ENCODE measurements at regions not wholly inside any gene's neighbourhood (a gene's known extent, or its start where the extent isn't known, plus 50 kb on each side); places are given as distances from the start of the nearest gene placed in this dataset.
A peak's percentile ranks its signal among the peaks of the same experiment; 100 is the strongest.

DNA sequence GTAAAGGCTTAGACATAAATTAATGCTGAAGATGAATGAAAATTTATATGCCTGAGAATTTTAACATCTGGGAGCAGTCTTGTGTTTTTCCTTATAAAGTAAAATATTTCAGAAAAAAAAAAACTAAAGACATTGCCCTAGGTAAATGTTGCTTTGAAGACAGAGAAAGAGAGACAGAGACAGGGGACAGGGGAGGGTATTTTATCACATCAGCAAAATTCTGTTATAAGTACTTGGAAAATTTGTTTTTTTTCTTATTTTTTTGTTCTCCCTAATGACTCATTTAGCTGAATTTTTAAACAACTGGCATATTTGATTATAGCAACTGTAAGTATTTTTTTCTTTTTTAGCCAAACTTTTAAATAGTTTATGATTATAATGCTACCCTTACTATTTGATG is 1540.6 kb upstream of the GBE1 start:
- DNase-seq (no peak), ATAC-seq (ENCODE audit: poor library complexity) (no peak)
- intact Hi-C loops (cut with DNase I): no loop called here

DNA sequence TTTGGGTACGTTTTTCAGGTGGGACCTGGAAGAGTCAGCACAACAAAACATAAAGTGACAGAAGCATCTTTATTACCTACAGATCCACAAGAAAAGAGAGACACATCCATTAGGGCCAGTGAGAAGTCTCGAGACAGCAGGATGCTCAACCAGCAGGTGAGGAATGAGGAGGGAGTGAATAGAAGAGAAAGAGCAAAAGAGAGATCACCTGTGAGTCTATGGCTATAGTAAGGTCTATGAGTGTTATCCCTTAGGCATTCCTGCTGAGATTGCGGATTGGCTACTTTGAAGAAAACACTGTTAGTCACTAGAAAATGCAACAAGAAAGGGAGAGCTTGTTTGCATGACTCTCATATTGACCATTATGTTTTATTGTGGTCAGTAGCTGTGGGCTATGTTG is 1556.2 kb upstream of the GBE1 start:
- DNase-seq (no peak), ATAC-seq (ENCODE audit: poor library complexity) (no peak)
- intact Hi-C loops (cut with DNase I): no loop called here

DNA sequence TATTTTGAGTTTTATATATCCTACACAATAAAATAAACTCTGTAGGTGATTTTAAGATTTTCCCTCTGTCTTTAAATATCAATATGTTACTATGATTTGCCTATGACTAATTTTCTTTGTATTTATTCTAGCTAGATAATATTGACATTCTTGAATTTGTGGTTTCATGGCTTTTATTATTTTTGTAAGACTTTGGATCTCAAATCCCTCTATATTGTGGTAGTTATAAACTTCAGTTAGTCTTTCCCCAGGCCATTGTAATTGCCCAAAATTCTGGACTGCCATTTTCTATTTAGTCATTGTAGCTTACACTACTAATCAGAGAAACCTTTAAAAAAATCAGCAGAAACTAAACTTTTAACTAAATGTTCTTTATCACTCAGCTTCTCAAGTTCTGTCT is 1559.3 kb upstream of the GBE1 start:
- ATAC-seq (ENCODE audit: poor library complexity): no peak
- intact Hi-C loops (cut with DNase I): no loop called here
- no peak for DNase-seq

DNA sequence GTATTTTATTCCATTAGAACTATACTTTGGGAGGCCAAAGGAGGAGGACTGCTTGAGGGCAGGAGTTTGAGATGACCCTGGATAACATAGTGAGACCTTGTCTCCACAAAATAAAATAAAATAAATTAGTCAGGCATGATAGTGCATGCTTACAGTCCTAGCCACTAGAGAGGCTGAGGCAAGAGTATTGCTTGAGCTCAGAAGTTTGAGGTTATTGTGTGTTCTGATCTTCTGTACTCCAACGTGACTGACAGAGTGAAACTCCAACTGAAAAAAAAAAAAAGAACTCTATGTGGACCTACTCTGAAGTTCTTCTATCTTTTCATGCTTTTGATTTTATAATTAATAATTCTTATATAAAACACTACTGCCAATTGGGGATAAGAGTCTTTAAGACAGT is 1560.0 kb upstream of the GBE1 start:
- DNase-seq: no peak
- intact Hi-C loops (cut with DNase I): no loop called here
- no peak for ATAC-seq (ENCODE audit: poor library complexity)

DNA sequence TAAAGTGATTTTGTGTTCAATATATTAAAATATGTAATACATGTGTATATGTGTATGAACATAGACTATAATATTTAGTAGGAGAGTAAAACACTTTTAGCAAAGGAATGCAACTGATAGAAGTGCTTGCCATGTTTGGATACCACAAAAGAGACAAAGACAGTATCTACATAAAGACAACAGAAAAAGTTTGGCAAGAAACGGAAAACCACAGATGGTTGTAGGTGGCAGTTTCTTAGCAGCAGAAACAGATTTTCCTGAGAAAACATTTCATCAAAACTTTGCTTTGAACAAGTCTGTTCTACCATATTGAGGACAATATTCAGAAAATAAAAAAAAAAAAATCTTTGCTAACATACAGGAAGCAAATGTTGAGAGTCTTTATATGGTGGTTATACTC is 1560.4 kb upstream of the GBE1 start:
- DNase-seq (no peak), ATAC-seq (ENCODE audit: poor library complexity) (no peak)
- intact Hi-C loops (cut with DNase I): no loop called here

DNA sequence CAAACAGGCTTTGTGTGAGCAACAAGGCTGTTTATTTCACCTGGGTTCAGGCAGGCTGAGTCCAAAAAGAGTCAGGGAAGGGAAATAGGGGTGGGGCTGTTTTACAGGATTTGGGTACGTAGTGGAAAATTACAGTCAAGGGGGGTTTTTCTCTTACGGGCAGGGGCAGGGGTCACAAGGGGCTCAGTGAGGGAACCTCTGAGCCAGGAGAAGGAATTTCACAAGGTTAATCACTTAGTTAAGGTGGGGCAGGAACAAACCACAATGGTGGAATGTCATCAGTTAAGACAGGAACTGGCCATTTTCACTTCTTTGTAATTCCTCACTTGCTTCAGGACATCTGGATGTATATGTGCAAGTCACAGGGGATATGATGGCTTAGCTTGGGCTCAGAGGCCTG is 1592.8 kb upstream of the GBE1 start:
- no peak for DNase-seq
- ATAC-seq (ENCODE audit: poor library complexity): no peak
- intact Hi-C loops (cut with DNase I): no loop called here

DNA sequence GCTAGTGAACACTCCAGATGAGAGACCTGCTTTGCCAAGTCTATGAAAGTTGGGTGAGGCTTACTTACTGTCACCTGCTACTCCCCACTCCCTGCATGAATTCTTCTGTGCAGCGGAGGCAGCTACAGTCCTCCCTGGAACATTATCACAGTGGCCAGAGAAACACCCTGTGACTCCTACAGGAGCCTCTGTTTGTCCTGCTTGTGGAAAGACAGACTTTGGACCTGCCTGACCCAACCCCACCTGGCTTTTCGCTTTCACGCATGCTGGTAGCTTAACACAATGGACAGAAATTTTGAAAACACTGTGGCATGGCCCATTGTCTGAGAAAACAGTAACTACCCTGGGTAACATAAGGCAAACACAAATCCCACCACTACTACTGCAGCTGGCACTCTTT is 1565.5 kb upstream of the CADM2 start:
- DNase-seq (no peak), ATAC-seq (ENCODE audit: poor library complexity) (no peak)
- intact Hi-C loops (cut with DNase I): no loop called here

DNA sequence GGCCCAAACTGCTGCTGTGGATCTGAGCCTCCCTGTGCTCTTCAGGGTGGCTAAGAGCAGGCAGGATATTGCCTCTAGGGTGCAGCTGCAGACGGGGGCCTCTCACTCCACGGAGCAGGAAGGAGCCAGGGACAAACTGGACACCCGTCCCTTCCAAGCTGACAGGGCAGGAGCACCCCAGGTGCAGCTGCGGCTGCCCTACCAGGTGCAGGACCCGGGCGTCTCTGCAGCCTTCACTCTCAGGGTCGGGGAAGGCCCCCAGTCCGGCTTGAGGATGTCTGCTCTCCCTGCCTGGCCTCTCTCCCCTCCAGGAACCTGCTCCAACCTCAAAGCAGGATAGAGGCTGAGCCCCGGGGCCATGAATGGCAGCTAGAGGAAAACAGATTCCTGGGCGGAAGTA is 1554.9 kb upstream of the CADM2 start:
- intact Hi-C loops (cut with DNase I): no loop called here
- DNase-seq (no peak), ATAC-seq (ENCODE audit: poor library complexity) (no peak)

DNA sequence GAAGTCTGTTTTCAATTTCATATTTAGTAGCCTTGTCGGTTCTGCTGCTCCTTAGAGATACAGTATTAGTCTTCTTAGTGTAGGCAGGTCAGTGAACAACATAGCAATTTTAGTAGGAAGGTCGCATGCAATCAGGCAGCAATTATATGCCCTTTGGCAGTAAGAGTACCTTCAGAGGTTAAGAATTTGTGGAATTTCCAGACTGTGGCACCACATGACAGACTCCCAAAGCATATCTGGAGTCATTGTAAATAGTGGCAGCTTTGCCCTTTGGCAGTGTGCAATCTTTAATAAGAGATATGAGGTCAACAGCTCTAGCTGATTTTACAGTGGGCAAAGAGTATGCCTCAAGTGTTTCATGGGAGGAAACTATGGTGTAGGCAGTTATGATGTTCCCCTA is 1532.5 kb upstream of the CADM2 start:
- no peak for DNase-seq
- intact Hi-C loops (cut with DNase I): no loop called here

DNA sequence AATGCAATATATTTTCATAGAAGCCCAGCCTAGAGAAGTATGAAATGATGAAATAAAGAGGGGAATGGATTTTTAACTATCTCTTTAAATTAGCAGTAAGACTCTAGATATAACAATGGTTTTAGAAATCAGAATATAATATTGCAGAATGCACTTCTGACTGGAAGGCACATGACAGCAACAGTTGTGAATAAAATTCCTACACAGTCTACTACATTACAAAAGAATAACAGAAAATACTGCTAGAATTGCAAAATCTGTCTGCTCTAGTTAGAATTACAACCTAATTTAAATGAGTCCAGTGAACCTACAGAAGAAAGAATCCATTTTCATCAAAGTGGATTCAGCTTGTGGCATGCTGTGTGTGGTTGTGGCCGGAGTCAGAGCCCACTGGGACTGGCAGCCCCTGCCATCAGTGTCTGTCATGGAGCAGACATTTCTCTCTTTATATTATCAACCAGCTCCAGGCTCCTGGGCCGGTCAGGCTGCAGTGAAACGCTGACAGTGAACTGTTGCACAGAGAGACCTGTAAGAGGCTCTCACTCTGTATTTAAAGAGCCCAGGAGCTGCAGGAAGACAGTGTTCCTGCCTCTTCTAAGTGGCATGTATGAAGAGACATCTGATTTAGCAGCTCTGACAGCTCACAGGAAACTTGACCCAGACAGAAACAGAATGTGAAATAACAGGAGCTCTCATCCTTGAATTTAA is 1523.8 kb upstream of the CADM2 start:
- no peak for DNase-seq
- intact Hi-C loops (cut with DNase I): no loop called here
- ATAC-seq (ENCODE audit: poor library complexity): no peak

More for the DNA sequence above, 1532.5 kb upstream of the CADM2 start:
- ATAC-seq (ENCODE audit: poor library complexity): no peak

DNA sequence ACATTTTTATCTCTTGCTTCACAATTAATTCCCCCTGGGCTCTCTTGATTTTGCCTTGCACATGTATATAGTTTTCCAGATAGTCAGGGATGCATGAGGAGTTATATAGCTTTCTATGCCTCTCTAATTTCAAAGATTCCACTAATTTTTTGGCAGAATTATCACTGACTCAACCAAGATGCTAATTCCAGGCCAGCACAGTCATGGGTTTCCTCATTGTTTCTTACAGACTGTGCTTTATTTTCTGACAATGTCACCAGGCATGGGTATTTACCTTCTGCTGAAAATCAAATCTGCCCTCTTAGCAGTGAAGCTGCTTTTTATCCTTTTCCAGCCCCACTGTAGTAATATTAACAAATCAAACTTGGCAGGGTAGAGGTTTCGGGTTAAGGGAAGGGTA is 1520.6 kb upstream of the CADM2 start:
- intact Hi-C loops (cut with DNase I): no loop called here
- ATAC-seq (ENCODE audit: poor library complexity) (no peak), DNase-seq (no peak)

DNA sequence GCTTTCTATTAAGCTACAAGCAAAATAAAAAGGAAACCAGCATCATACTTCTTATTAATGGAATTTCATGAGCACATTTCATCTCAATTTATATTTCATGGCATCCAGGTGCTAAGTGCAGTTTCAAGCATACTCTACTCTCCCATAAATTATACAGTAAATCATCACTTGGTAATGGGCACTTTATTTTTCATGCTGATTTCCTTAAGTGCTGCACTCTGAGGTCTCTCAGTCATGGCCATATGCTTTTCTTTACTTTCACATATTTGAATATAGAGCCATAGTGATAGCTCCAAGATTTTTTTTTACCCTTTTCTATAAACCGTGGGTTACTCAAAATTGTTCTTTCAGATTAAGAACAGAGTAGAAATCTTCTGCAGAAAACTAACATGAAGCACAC is 1505.7 kb upstream of the CADM2 start:
- no peak for DNase-seq
- ATAC-seq (ENCODE audit: poor library complexity): no peak
- intact Hi-C loops (cut with DNase I): no loop called here

DNA sequence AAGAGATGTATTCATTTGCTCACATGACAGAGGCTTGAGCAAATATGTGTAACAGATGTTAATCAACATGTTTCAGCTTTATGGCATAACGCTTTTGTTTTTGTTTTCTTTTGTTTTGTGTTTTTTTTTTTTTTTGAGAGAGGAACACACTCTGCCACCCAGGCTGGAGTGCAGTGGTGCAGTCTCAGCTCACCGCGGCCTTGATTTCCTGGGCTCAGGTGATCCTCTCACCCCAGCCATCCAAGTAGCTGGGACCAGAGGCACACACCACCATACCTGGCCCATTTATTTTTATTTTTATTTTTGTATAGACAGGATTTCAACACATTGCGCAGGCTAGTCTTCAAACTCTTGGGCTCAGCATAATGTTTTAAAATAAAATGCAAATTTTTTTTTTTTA is 1504.4 kb upstream of the CADM2 start:
- intact Hi-C loops (cut with DNase I): no loop called here
- no peak for DNase-seq
- no peak for ATAC-seq (ENCODE audit: poor library complexity)

DNA sequence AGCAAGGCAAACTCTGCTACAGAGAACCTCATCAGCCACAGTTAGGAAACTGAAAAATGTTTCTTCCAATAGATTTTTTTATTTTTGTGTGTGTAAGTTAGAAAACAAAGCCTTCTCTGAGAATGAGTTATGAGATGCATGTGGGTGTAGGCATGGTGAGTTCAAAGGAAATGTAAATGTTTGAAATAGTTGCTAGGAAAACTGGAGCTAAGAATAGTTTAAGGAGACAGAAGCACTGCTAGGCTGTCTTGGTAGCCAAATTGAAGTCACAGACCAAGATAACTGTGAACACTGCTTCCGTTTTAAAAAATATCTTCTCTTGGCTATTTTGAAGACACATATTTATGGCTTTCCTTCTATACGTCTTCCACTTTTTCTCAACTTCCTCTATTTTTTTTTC is 1501.2 kb upstream of the CADM2 start:
- intact Hi-C loops (cut with DNase I): no loop called here
- DNase-seq: no peak
- ATAC-seq (ENCODE audit: poor library complexity): no peak

DNA sequence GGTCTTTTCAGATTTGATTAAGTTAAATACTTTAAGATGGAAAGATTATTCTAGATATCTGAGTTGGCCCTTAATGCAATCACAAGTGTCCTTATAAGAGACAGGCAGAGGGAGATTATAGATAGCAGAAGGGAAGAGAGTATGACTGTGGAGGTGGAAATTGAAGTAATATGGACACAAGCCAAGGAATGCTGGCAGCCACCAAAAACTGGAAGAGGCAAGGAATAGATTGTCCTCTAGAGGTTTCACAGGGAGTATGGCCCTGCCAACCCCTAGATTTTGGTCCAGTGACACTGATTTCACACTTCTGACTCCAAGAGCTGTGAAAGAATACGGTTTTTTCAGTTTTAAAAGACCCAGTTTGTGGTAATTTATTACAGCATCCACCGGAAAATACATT is 1498.7 kb upstream of the CADM2 start:
- ATAC-seq (ENCODE audit: poor library complexity): peak; percentile 39

DNA sequence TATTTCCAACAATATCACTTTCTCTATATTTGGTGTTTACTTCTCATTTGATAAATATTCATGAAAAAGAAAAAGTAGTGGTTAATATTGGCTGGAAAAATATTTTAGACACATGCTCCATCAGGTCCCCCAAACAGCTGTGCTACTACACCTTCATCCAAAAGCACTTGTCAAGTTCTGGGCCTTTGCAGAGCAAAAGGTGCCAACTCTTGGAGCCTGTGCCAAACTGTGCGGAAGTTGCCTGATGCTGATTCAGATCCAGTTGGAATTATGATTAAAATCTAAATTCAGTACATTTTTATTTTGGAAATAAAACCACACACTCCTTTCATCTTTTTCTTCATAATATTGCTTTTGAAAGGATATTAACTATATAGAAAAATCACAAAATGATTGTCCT is 1497.4 kb upstream of the CADM2 start:
- ATAC-seq (ENCODE audit: poor library complexity): no peak

More for the DNA sequence above, 1498.7 kb upstream of the CADM2 start:
- intact Hi-C loops (cut with DNase I): no loop called here
- DNase-seq: no peak

DNA sequence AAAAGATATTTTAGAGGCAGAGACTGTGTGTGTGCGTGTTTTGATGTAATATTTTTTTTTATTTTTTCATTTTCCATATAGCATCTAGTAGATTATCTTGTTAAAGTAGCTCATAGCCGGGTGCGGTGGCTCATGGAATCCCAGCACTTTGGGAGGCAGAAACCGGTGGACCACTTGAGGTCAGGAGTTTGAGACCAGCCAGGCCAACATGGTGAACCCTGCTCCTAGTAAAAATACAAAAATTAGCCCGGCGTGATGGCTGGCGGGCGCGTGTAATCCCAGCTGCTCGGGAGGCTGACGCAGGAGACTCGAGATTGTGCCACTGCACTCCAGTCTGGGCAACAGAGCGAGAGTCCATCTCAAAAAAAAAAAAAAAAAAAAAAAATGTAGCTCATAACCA is 1481.2 kb upstream of the CADM2 start:
- no peak for DNase-seq
- intact Hi-C loops (cut with DNase I): no loop called here
- no peak for ATAC-seq (ENCODE audit: poor library complexity)

More for the DNA sequence above, 1497.4 kb upstream of the CADM2 start:
- DNase-seq: no peak
- intact Hi-C loops (cut with DNase I): no loop called here

DNA sequence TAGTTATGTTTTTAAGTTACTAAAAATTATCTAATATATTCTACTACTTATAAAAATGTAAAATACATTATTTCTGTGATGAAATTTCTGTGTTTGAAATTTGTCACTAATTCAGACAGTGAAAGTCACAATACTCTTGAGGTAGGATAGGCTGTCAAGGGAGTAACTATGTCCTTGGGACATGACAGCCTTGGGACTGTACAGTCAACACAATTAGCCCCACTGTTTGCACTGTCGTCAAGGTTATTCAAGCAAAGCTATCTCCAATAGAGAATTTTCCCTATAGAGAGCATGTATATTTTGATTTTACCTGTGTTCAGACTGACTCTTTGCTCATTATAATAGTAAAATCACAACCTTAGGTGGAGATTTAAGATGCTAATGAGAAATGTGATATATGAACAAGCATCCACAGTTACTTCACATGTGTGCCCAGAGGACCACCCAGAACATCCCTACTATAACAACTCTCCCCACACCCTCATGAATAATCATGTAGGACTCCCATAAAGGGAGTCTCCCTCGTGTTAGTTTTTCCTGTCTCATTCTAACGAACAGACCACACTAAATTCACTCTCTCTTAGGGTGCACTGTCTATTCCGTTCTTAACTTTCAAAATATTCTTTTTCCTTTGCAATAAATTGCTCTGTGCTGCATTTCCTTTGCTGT is 1476.3 kb upstream of the CADM2 start:
- intact Hi-C loops (cut with DNase I): no loop called here
- no peak for ATAC-seq (ENCODE audit: poor library complexity)
- DNase-seq: no peak

DNA sequence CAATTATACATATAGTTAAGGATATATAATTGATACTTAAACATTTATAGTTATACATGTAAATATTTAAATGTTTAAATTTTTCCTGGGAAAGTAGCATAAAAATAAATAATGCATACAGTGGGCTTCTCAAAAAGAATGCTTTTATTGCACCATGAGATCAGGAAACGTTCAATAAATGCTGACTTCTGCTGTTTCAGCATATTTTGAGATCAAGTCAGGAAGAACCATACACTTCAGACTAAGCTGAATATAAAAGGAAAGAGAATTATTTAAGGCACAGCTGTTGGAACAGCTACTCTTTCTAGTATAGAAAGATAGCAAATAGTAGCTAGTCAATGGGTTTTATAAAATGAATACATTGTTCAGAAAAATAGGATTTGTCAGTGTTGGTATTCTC is 1462.3 kb upstream of the CADM2 start:
- no peak for ATAC-seq (ENCODE audit: poor library complexity)
- no peak for DNase-seq
- intact Hi-C loops (cut with DNase I): no loop called here

DNA sequence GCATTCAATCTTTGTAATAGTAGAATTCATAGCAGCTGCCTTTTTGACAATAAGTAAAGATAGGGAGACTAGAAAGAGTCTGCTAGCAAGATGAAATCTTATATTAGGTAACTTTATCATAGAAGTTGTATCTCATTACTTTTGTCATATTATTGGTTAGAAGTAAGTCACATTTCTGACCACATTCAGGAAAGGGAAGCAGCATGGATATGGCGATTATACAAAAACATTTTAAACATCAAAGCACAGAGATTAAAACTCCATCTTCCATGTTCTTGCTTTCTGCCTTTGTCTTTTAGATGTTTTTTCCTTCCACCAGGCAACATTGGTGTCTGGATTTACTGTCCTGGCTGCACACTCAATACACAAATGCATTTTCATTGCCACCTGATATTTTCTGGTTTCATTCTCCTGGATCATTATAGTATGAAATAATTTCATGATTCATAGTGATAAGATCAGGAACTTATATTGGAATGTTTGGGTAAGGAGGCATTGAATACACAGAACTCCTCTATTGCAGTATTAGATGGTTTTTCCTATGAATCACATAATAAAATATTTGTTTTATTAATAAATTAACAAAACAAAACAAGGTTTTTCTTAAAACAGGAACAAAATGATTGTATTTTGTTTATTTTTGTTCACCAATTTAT is 1460.3 kb upstream of the CADM2 start:
- DNase-seq (no peak), ATAC-seq (ENCODE audit: poor library complexity) (no peak)
- intact Hi-C loops (cut with DNase I): no loop called here

Measured in Right ventricle myocardium superior (tissue), 1 donor.